ENCODE measurements at regions not wholly inside any gene's neighbourhood (a gene's known extent, or its start where the extent isn't known, plus 50 kb on each side); places are given as distances from the start of the nearest gene placed in this dataset.

- TF ChIP-seq POLR2AphosphoS5 (IDR thresholded peaks at IDR 0.05; ENCODE audit: low read depth, low read length) (no peak), POLR2A (IDR thresholded peaks at IDR 0.05; ENCODE audit: borderline replicate concordance, extremely low read depth, insufficient read depth, insufficient read length) (no peak), CTCF (IDR thresholded peaks at IDR 0.05 in 2 of 3, conservative IDR thresholded peaks at IDR 0.05 in 1 of 3; ENCODE audit: borderline replicate concordance in 1 of 3, insufficient read depth in 1 of 3, low read depth in 2 of 3, low read length in 2 of 3) (no peak), EZH2 (IDR thresholded peaks at IDR 0.05) (no peak), RAD21 (IDR thresholded peaks at IDR 0.05; ENCODE audit: low read depth) (no peak), ZNF274 (IDR thresholded peaks at IDR 0.05; ENCODE audit: low read depth, low read length) (no peak), JUND (IDR thresholded peaks at IDR 0.05) (no peak), SP1 (IDR thresholded peaks at IDR 0.05; ENCODE audit: low read depth) (no peak), EGR1 (IDR thresholded peaks at IDR 0.05; ENCODE audit: low read depth) (no peak), CEBPB (IDR thresholded peaks at IDR 0.05; ENCODE audit: low read depth) (no peak)
- TF ChIP-seq, protein P1, sequence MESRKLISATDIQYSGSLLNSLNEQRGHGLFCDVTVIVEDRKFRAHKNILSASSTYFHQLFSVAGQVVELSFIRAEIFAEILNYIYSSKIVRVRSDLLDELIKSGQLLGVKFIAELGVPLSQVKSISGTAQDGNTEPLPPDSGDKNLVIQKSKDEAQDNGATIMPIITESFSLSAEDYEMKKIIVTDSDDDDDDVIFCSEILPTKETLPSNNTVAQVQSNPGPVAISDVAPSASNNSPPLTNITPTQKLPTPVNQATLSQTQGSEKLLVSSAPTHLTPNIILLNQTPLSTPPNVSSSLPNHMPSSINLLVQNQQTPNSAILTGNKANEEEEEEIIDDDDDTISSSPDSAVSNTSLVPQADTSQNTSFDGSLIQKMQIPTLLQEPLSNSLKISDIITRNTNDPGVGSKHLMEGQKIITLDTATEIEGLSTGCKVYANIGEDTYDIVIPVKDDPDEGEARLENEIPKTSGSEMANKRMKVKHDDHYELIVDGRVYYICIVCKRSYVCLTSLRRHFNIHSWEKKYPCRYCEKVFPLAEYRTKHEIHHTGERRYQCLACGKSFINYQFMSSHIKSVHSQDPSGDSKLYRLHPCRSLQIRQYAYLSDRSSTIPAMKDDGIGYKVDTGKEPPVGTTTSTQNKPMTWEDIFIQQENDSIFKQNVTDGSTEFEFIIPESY (IDR thresholded peaks at IDR 0.05; ENCODE audit: extremely low read depth, insufficient replicate concordance, low read length): no peak
- TF ChIP-seq, protein P2, sequence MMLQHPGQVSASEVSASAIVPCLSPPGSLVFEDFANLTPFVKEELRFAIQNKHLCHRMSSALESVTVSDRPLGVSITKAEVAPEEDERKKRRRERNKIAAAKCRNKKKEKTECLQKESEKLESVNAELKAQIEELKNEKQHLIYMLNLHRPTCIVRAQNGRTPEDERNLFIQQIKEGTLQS (IDR thresholded peaks at IDR 0.05): no peak
Observed at GRCh38 chr13:108383667-108384066, 114.1 kb downstream of the TNFSF13B start.

All from HCT116 (cell line).